Keratinocyte (primary cell): ENCODE measurements at regions not wholly inside any gene's neighbourhood (a gene's known extent, or its start where the extent isn't known, plus 50 kb on each side); places are given as distances from the start of the nearest gene placed in this dataset.

Experiments used
- DNase-seq: peaks from one replicate; pipeline ENCODE4 v3.0.0-alpha.2; 2011; ENCODE audit warnings: low read depth, missing footprints, low spot score
- FAIRE-seq: peaks from 2 replicates; lab custom pipeline; 2011; peaks lifted over from hg19 to GRCh38; lab: Jason Lieb, UNC
- H2AFZ ChIP-seq: 2 replicates; pipeline ENCODE4 v1.6.0; 2012; ENCODE audit warnings: low read length, control low read depth, inconsistent platforms; ENCODE audit not compliant: control insufficient read depth
- H3K27ac ChIP-seq: 2 replicates; pipeline ENCODE4 v1.5.1; 2011; ENCODE audit warnings: low read length; ENCODE audit not compliant: control insufficient read depth, insufficient read depth
- H3K27me3 ChIP-seq: 3 replicates; pipeline ENCODE4 v1.6.0; 2011; ENCODE audit warnings: low read length; ENCODE audit not compliant: control insufficient read depth, insufficient read depth; ENCODE audit errors: extremely low read depth
- H3K36me3 ChIP-seq, 2 experiments: 2 replicates in 1 of 2; 3 replicates in 1 of 2; pipeline ENCODE4 v1.5.1; 2011; ENCODE audit warnings: low read length in 2 of 2, mild to moderate bottlenecking in 1 of 2; ENCODE audit not compliant: control insufficient read depth in 2 of 2, insufficient read depth in 2 of 2; ENCODE audit errors: extremely low read depth in 1 of 2
- H3K4me1 ChIP-seq: 3 replicates; pipeline ENCODE4 v1.5.1; 2011; ENCODE audit warnings: low read length; ENCODE audit not compliant: control insufficient read depth, insufficient read depth; ENCODE audit errors: extremely low read depth
- H3K4me2 ChIP-seq: 3 replicates; pipeline ENCODE4 v1.6.0; 2011; ENCODE audit warnings: low read depth, low read length; ENCODE audit not compliant: control insufficient read depth, insufficient read depth; ENCODE audit errors: extremely low read depth
- H3K4me3 ChIP-seq, 3 experiments: fragments of 200-600 bp in 1 of 3; sonication (generic) in 1 of 3; 2 replicates in 2 of 3; 3 replicates in 1 of 3; pipeline ENCODE4 v1.5.1; 2011 to 2016; ENCODE audit warnings: low read length in 3 of 3, mild to moderate bottlenecking in 3 of 3, control low read depth in 2 of 3, inconsistent platforms in 1 of 3, low read depth in 1 of 3, mixed read lengths in 1 of 3, mixed run types in 1 of 3, moderate library complexity in 1 of 3; ENCODE audit not compliant: control insufficient read depth in 2 of 3, insufficient read depth in 2 of 3; ENCODE audit errors: extremely low read depth in 1 of 3
- H3K79me2 ChIP-seq: 2 replicates; pipeline ENCODE4 v1.6.0; 2012; ENCODE audit warnings: low read length; ENCODE audit not compliant: control insufficient read depth, insufficient read depth
- H3K9ac ChIP-seq: 3 replicates; pipeline ENCODE4 v1.6.0; 2011; ENCODE audit warnings: low read length; ENCODE audit not compliant: control insufficient read depth, insufficient read depth; ENCODE audit errors: extremely low read depth
- H3K9me1 ChIP-seq: 3 replicates; pipeline ENCODE4 v1.6.0; 2011; ENCODE audit warnings: low read length; ENCODE audit not compliant: control insufficient read depth, insufficient read depth; ENCODE audit errors: extremely low read depth
- H3K9me3 ChIP-seq: 2 replicates; pipeline ENCODE4 v1.5.1; 2012; ENCODE audit warnings: low read depth, low read length; ENCODE audit not compliant: control insufficient read depth
- H4K20me1 ChIP-seq: 3 replicates; pipeline ENCODE4 v1.6.0; 2011; ENCODE audit warnings: low read length; ENCODE audit not compliant: control insufficient read depth, insufficient read depth; ENCODE audit errors: extremely low read depth
- EZH2 ChIP-seq: IDR thresholded peaks from one replicate; pipeline ENCODE4 v1.6.1; 2012; ENCODE audit warnings: inconsistent platforms, mild to moderate bottlenecking, low read length, moderate library complexity
- dilution Hi-C: fragments of 300-500 bp; cut with MboI; formaldehyde crosslinking; loops from one replicate; pipeline ENCODE4 v1.7.0; 2020; ENCODE audit warnings: low sequenced_read_pairs; ENCODE audit not compliant: extremely low pct_ligation_motif_present
- TF ChIP-seq, protein P1 (sequence below), 3 experiments: IDR thresholded peaks in 1 of 3; conservative IDR thresholded peaks in 1 of 3; optimal IDR thresholded peaks in 1 of 3; 2 replicates in 2 of 3; 3 replicates in 1 of 3; pipeline versions ENCODE3 to v1.5.1; 2011; ENCODE audit warnings: low read length in 3 of 3, mild to moderate bottlenecking in 3 of 3, moderate library complexity in 2 of 3, control low read depth in 1 of 3, inconsistent platforms in 1 of 3; ENCODE audit not compliant: insufficient read depth in 2 of 3; ENCODE audit errors: extremely low read depth in 1 of 3

- Histone ChIP-seq H2AFZ (no peak overlapping the region), H3K9ac (no peak overlapping the region), H3K4me2 (no peak overlapping the region), H3K27me3 (no peaks in the 10 kb centered on the region), H3K79me2 (no peaks in the 10 kb centered on the region), H3K27ac (no peak overlapping the region), H3K4me1 (no peaks in the 10 kb centered on the region), H3K9me3 (no peaks in the 10 kb centered on the region), H3K36me3 (no peaks in the 10 kb centered on the region), H3K9me1 (no peaks in the 10 kb centered on the region), H4K20me1 (no peaks in the 10 kb centered on the region), H3K4me3 (no peak overlapping the region)
- dilution Hi-C loops, result no loop called here
- DNase-seq, result no peak
- no peak for FAIRE-seq
- TF ChIP-seq, protein P1, sequence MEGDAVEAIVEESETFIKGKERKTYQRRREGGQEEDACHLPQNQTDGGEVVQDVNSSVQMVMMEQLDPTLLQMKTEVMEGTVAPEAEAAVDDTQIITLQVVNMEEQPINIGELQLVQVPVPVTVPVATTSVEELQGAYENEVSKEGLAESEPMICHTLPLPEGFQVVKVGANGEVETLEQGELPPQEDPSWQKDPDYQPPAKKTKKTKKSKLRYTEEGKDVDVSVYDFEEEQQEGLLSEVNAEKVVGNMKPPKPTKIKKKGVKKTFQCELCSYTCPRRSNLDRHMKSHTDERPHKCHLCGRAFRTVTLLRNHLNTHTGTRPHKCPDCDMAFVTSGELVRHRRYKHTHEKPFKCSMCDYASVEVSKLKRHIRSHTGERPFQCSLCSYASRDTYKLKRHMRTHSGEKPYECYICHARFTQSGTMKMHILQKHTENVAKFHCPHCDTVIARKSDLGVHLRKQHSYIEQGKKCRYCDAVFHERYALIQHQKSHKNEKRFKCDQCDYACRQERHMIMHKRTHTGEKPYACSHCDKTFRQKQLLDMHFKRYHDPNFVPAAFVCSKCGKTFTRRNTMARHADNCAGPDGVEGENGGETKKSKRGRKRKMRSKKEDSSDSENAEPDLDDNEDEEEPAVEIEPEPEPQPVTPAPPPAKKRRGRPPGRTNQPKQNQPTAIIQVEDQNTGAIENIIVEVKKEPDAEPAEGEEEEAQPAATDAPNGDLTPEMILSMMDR (optimal IDR thresholded peaks at IDR 0.05 in 1 of 3, IDR thresholded peaks at IDR 0.05 in 1 of 3, conservative IDR thresholded peaks at IDR 0.05 in 1 of 3; ENCODE audit: extremely low read depth in 1 of 3, insufficient read depth in 2 of 3, low read length in 3 of 3), result no peak
- TF ChIP-seq EZH2, result no peak
These were observed 197.0 kb downstream of the ASB9 start for GRCh38 chrX:15072880-15073279.

- Histone ChIP-seq H3K9me1 (no peaks in the 10 kb centered on the region), H3K4me1 (no peaks in the 10 kb centered on the region), H3K9ac (no peak overlapping the region), H3K9me3 (no peaks in the 10 kb centered on the region), H4K20me1 (no peaks in the 10 kb centered on the region), H3K36me3 (no peaks in the 10 kb centered on the region), H3K4me2 (no peak overlapping the region), H3K27me3 (no peaks in the 10 kb centered on the region), H3K79me2 (no peaks in the 10 kb centered on the region), H2AFZ (no peak overlapping the region), H3K4me3 (no peak overlapping the region), H3K27ac (no peak overlapping the region)
- FAIRE-seq (no peak), DNase-seq (no peak)
- TF ChIP-seq EZH2, result no peak
- TF ChIP-seq, protein P1 (optimal IDR thresholded peaks at IDR 0.05 in 1 of 3, IDR thresholded peaks at IDR 0.05 in 1 of 3, conservative IDR thresholded peaks at IDR 0.05 in 1 of 3; ENCODE audit: extremely low read depth in 1 of 3, insufficient read depth in 2 of 3, low read length in 3 of 3), result no peak
- dilution Hi-C loops, result no loop called here
These were observed 197.6 kb downstream of the ASB9 start for GRCh38 chrX:15072259-15072658.
